ENCODE measurements at regions not wholly inside any gene's neighbourhood (a gene's known extent, or its start where the extent isn't known, plus 50 kb on each side); places are given as distances from the start of the nearest gene placed in this dataset.
"Not testable (repeated sequence)": the region's sequence is repeated elsewhere in the genome, so short reads cannot be mapped to it uniquely, and the experiment has no call there.

- Histone ChIP-seq H3K79me2 (ENCODE audit: insufficient read depth) (no peaks in the 10 kb centered on the region), H3K9ac (no peak overlapping the region), H3K9me2 (ENCODE audit: insufficient read depth) (no peaks in the 10 kb centered on the region), H3K4me1 (ENCODE audit: insufficient read depth) (no peaks in the 10 kb centered on the region), H3K9me3 (ENCODE audit: low read depth) (no peaks in the 10 kb centered on the region), H3K27me3 (replicated peaks; ENCODE audit: insufficient read depth) (peaks cover 17% of the 10 kb centered on the region), H2AFZ (no peak overlapping the region), H3K4me2 (ENCODE audit: unreplicated experiment) (no peak overlapping the region), H4K20me1 (ENCODE audit: insufficient read depth) (no peaks in the 10 kb centered on the region), H3K4me3 (no peak overlapping the region), H3K36me3 (ENCODE audit: low read depth) (no peaks in the 10 kb centered on the region), H3F3A (ENCODE audit: insufficient read depth) (no peaks in the 10 kb centered on the region), H3K27ac (no peak overlapping the region)
- DNase-seq = no peak
- 83 to 84% methylated on average over 2 of the region's 2 CpGs for WGBS, 2 experiments (ENCODE audit: low coverage in 1 of 2, low lambda C conversion rate in 2 of 2, missing lambda C conversion rate in 2 of 2)
- TF ChIP-seq EZH2phosphoT487 (IDR thresholded peaks at IDR 0.05; ENCODE audit: insufficient read depth, low read depth) (no peak), EZH2 (IDR thresholded peaks at IDR 0.05; ENCODE audit: insufficient read depth, poor library complexity, severe bottlenecking) (no peak)
- in situ Hi-C loops (cut with MboI) = no loop called here
Observed at GRCh38 chr1:223046011-223046410, 97.0 kb downstream of the TLR5 start.

- H3K4me2 ChIP-seq (ENCODE audit: unreplicated experiment); H3K27ac ChIP-seq; H3K4me3 ChIP-seq; H3K4me1 ChIP-seq (ENCODE audit: insufficient read depth); H4K20me1 ChIP-seq (ENCODE audit: insufficient read depth); H3K36me3 ChIP-seq (ENCODE audit: low read depth); DNase-seq; H3K9me3 ChIP-seq (ENCODE audit: low read depth); in situ Hi-C loops (cut with MboI); H3K79me2 ChIP-seq (ENCODE audit: insufficient read depth); H3F3A ChIP-seq (ENCODE audit: insufficient read depth); H2AFZ ChIP-seq; H3K9ac ChIP-seq; H3K9me2 ChIP-seq (ENCODE audit: insufficient read depth): not testable (repeated sequence)
- WGBS, 2 experiments (ENCODE audit: low coverage in 1 of 2, low lambda C conversion rate in 2 of 2, missing lambda C conversion rate in 2 of 2) = 66 to 67% methylated on average over 8 of the region's 8 CpGs
- peaks cover 17% of the 10 kb centered on the region for H3K27me3 ChIP-seq (replicated peaks; ENCODE audit: insufficient read depth)
Observed at GRCh38 chr1:223046463-223046862, 96.6 kb downstream of the TLR5 start.

GRCh38 chr1:223048026-223048425 is 95.0 kb downstream of the TLR5 start:
- TF ChIP-seq EZH2phosphoT487 (IDR thresholded peaks at IDR 0.05; ENCODE audit: insufficient read depth, low read depth) = no peak
- no peak for TF ChIP-seq EZH2 (IDR thresholded peaks at IDR 0.05; ENCODE audit: insufficient read depth, poor library complexity, severe bottlenecking)
- no peaks in the 10 kb centered on the region for H3K9me2 ChIP-seq (ENCODE audit: insufficient read depth)
- H3K4me2 ChIP-seq (ENCODE audit: unreplicated experiment) = no peak overlapping the region
- no peak overlapping the region for H3K4me3 ChIP-seq
- no peak for DNase-seq
- no peaks in the 10 kb centered on the region for H3F3A ChIP-seq (ENCODE audit: insufficient read depth)
- no peaks in the 10 kb centered on the region for H4K20me1 ChIP-seq (ENCODE audit: insufficient read depth)
- in situ Hi-C loops (cut with MboI) = no loop called here
- H3K79me2 ChIP-seq (ENCODE audit: insufficient read depth) = no peaks in the 10 kb centered on the region
- H3K4me1 ChIP-seq (ENCODE audit: insufficient read depth) = no peaks in the 10 kb centered on the region
- H3K27me3 ChIP-seq (replicated peaks; ENCODE audit: insufficient read depth) = peaks cover 17% of the 10 kb centered on the region
- H3K9me3 ChIP-seq (ENCODE audit: low read depth) = no peaks in the 10 kb centered on the region
- H3K27ac ChIP-seq = no peak overlapping the region
- H3K36me3 ChIP-seq (ENCODE audit: low read depth) = no peaks in the 10 kb centered on the region
- WGBS, 2 experiments (ENCODE audit: low coverage in 1 of 2, low lambda C conversion rate in 2 of 2, missing lambda C conversion rate in 2 of 2) = 62 to 72% methylated on average over 2 of the region's 2 CpGs
- H2AFZ ChIP-seq = no peak overlapping the region
- H3K9ac ChIP-seq = no peak overlapping the region

GRCh38 chr1:223052462-223052861 is 90.6 kb downstream of the TLR5 start:
- Histone ChIP-seq H2AFZ (no peak overlapping the region), H3K27me3 (replicated peaks; ENCODE audit: insufficient read depth) (peaks cover 29% of the 10 kb centered on the region), H3K9me2 (ENCODE audit: insufficient read depth) (no peaks in the 10 kb centered on the region), H3K36me3 (ENCODE audit: low read depth) (no peaks in the 10 kb centered on the region), H3K79me2 (ENCODE audit: insufficient read depth) (no peaks in the 10 kb centered on the region), H3K4me1 (ENCODE audit: insufficient read depth) (no peaks in the 10 kb centered on the region), H4K20me1 (ENCODE audit: insufficient read depth) (no peaks in the 10 kb centered on the region), H3K9me3 (ENCODE audit: low read depth) (no peaks in the 10 kb centered on the region), H3K4me2 (ENCODE audit: unreplicated experiment) (no peak overlapping the region), H3K9ac (no peak overlapping the region), H3K4me3 (no peak overlapping the region), H3K27ac (no peak overlapping the region), H3F3A (ENCODE audit: insufficient read depth) (no peaks in the 10 kb centered on the region)
- DNase-seq = no peak
- in situ Hi-C loops (cut with MboI) = no loop called here
- WGBS, 2 experiments (ENCODE audit: low coverage in 1 of 2, low lambda C conversion rate in 2 of 2, missing lambda C conversion rate in 2 of 2) = 74 to 77% methylated on average over 9 of the region's 9 CpGs
- TF ChIP-seq EZH2 (IDR thresholded peaks at IDR 0.05; ENCODE audit: insufficient read depth, poor library complexity, severe bottlenecking) = no peak
- TF ChIP-seq EZH2phosphoT487 (IDR thresholded peaks at IDR 0.05; ENCODE audit: insufficient read depth, low read depth) = no peak

- Histone ChIP-seq H3K4me2 (ENCODE audit: unreplicated experiment) (no peak overlapping the region), H3K4me1 (ENCODE audit: insufficient read depth) (no peaks in the 10 kb centered on the region), H3K9me3 (ENCODE audit: low read depth) (no peaks in the 10 kb centered on the region), H4K20me1 (ENCODE audit: insufficient read depth) (no peaks in the 10 kb centered on the region), H2AFZ (no peak overlapping the region), H3K36me3 (ENCODE audit: low read depth) (no peaks in the 10 kb centered on the region), H3K9ac (no peak overlapping the region), H3F3A (ENCODE audit: insufficient read depth) (no peaks in the 10 kb centered on the region), H3K27me3 (replicated peaks; ENCODE audit: insufficient read depth) (peaks cover 29% of the 10 kb centered on the region), H3K9me2 (ENCODE audit: insufficient read depth) (no peaks in the 10 kb centered on the region), H3K27ac (no peak overlapping the region), H3K4me3 (no peak overlapping the region), H3K79me2 (ENCODE audit: insufficient read depth) (no peaks in the 10 kb centered on the region)
- in situ Hi-C loops (cut with MboI) = no loop called here
- peak; percentile 82 for DNase-seq
- WGBS, 2 experiments (ENCODE audit: low coverage in 1 of 2, low lambda C conversion rate in 2 of 2, missing lambda C conversion rate in 2 of 2) = 44 to 49% methylated on average over 5 of the region's 5 CpGs
- no peak for TF ChIP-seq EZH2phosphoT487 (IDR thresholded peaks at IDR 0.05; ENCODE audit: insufficient read depth, low read depth)
- no peak for TF ChIP-seq EZH2 (IDR thresholded peaks at IDR 0.05; ENCODE audit: insufficient read depth, poor library complexity, severe bottlenecking)
Observed at GRCh38 chr1:223052931-223053330, 90.1 kb downstream of the TLR5 start.
